GM23338 (cell line): ENCODE measurements at regions not wholly inside any gene's neighbourhood (a gene's known extent, or its start where the extent isn't known, plus 50 kb on each side); places are given as distances from the start of the nearest gene placed in this dataset.

Experiments
- ATAC-seq: fragments of 200-7000 bp; cut with Tn5 transposase; 3 replicates; pipeline ENCODE4 v1.9.1; 2020
- DNase-seq: peaks from one replicate; pipeline ENCODE4 v3.0.0-alpha.2; 2015; ENCODE audit warnings: low spot score
- H2AFZ ChIP-seq: fragments of 200-600 bp; sonication (generic); 2 replicates; pipeline ENCODE4 v1.8.0; 2016; ENCODE audit warnings: antibody characterized with exemption, mild to moderate bottlenecking, moderate library complexity
- H3F3A ChIP-seq: fragments of 200-600 bp; sonication (generic); replicated peaks from 2 replicates; pipeline ENCODE4 v1.8.0; 2017; ENCODE audit warnings: antibody characterized with exemption, mixed run types, low read depth
- H3K27ac ChIP-seq: fragments of 200-600 bp; sonication (generic); 2 replicates; pipeline ENCODE4 v1.6.1; 2016; ENCODE audit warnings: low read depth
- H3K27me3 ChIP-seq: fragments of 200-600 bp; sonication (generic); 2 replicates; pipeline ENCODE4 v1.8.0; 2016; ENCODE audit warnings: mild to moderate bottlenecking, mixed run types, moderate library complexity; ENCODE audit not compliant: insufficient read depth
- H3K36me3 ChIP-seq: fragments of 200-600 bp; sonication (generic); 2 replicates; pipeline ENCODE4 v1.8.0; 2016; ENCODE audit warnings: mild to moderate bottlenecking; ENCODE audit not compliant: insufficient read depth
- H3K4me1 ChIP-seq: fragments of 200-600 bp; sonication (generic); 2 replicates; pipeline ENCODE4 v1.8.0; 2016; ENCODE audit warnings: mild to moderate bottlenecking, moderate library complexity; ENCODE audit not compliant: insufficient read depth
- H3K4me2 ChIP-seq: fragments of 200-600 bp; sonication (generic); 2 replicates; pipeline ENCODE4 v1.7.1; 2017; ENCODE audit warnings: mixed run types
- H3K4me3 ChIP-seq: fragments of 200-600 bp; sonication (generic); 2 replicates; pipeline ENCODE4 v1.6.1; 2016; ENCODE audit warnings: mixed run types
- H3K79me2 ChIP-seq: fragments of 200-600 bp; sonication (generic); replicated peaks from 2 replicates; pipeline ENCODE4 v1.8.0; 2017; ENCODE audit warnings: mild to moderate bottlenecking; ENCODE audit not compliant: insufficient read depth
- H3K9me2 ChIP-seq: fragments of 200-600 bp; sonication (generic); 2 replicates; pipeline ENCODE4 v1.8.0; 2017; ENCODE audit not compliant: insufficient read depth
- H4K20me1 ChIP-seq: fragments of 200-600 bp; sonication (generic); replicated peaks from 2 replicates; pipeline ENCODE4 v1.8.0; 2017; ENCODE audit warnings: mild to moderate bottlenecking; ENCODE audit not compliant: insufficient read depth
- H3K27ac Mint-ChIP-seq: 2 replicates; pipeline ENCODE4 v1.8.0; 2020; ENCODE audit warnings: inconsistent platforms, mild to moderate bottlenecking, moderate library complexity, mixed read lengths
- H3K27me3 Mint-ChIP-seq: 3 replicates; pipeline ENCODE4 v1.8.0; 2022; ENCODE audit warnings: low read depth, mild to moderate bottlenecking, moderate library complexity, mixed read lengths, inconsistent platforms; ENCODE audit not compliant: insufficient read depth, poor library complexity
- H3K36me3 Mint-ChIP-seq: 3 replicates; pipeline ENCODE4 v1.8.0; 2021; ENCODE audit warnings: low read depth, mild to moderate bottlenecking, inconsistent platforms, moderate library complexity, mixed read lengths
- H3K4me1 Mint-ChIP-seq: 3 replicates; pipeline ENCODE4 v1.8.0; 2020; ENCODE audit warnings: mild to moderate bottlenecking, inconsistent platforms, mixed read lengths
- H3K4me3 Mint-ChIP-seq: 3 replicates; pipeline ENCODE4 v1.8.0; 2021; ENCODE audit warnings: moderate library complexity, mild to moderate bottlenecking, inconsistent platforms, mixed read lengths
- H3K9me3 Mint-ChIP-seq: 3 replicates; pipeline ENCODE4 v1.8.0; 2020; ENCODE audit warnings: moderate library complexity, mild to moderate bottlenecking, inconsistent platforms, mixed read lengths
- CREB1 ChIP-seq: fragments of 250-450 bp; sonication (Bioruptor Pico); IDR thresholded peaks from 2 replicates; pipeline ENCODE4 v1.5.0; 2020; ENCODE audit warnings: low read depth, mild to moderate bottlenecking, moderate library complexity
- EZH2 ChIP-seq: fragments of 200-600 bp; sonication (generic); IDR thresholded peaks from one replicate; pipeline ENCODE4 v1.8.0; 2017; ENCODE audit warnings: antibody characterized with exemption, mild to moderate bottlenecking, low read depth; ENCODE audit not compliant: unreplicated experiment
- POLR2AphosphoS5 ChIP-seq: IDR thresholded peaks from 2 replicates; pipeline ENCODE4 v1.6.1; 2016; ENCODE audit warnings: antibody characterized with exemption, low read depth
- ZNF114 ChIP-seq: fragments of 250-450 bp; sonication (Bioruptor Pico); IDR thresholded peaks from 2 replicates; pipeline ENCODE4 v1.5.0; 2020; ENCODE audit warnings: mild to moderate bottlenecking, moderate library complexity
- ZNF331 ChIP-seq: fragments of 250-450 bp; sonication (Bioruptor Pico); IDR thresholded peaks from 2 replicates; pipeline ENCODE4 v1.5.0; 2020; ENCODE audit warnings: low read depth, mild to moderate bottlenecking, moderate library complexity
- TF ChIP-seq, protein P1 (sequence below), 2 experiments: fragments of 200-600 bp in 1 of 2; sonication (generic) in 1 of 2; conservative IDR thresholded peaks; 2 replicates each; pipeline versions ENCODE4 v1.5.1 to v1.6.1; 2016 to 2017; ENCODE audit warnings: antibody characterized with exemption in 2 of 2, low read depth in 2 of 2, mild to moderate bottlenecking in 2 of 2, moderate library complexity in 1 of 2
- TF ChIP-seq, protein P2 (sequence below): IDR thresholded peaks from 2 replicates; pipeline ENCODE4 v1.6.1; 2016; ENCODE audit warnings: antibody characterized with exemption
- TF ChIP-seq, protein P3 (sequence below): fragments of 250-450 bp; sonication (Bioruptor Pico); IDR thresholded peaks from 2 replicates; pipeline ENCODE4 v1.5.0; 2020; ENCODE audit warnings: mild to moderate bottlenecking, moderate library complexity

DNA sequence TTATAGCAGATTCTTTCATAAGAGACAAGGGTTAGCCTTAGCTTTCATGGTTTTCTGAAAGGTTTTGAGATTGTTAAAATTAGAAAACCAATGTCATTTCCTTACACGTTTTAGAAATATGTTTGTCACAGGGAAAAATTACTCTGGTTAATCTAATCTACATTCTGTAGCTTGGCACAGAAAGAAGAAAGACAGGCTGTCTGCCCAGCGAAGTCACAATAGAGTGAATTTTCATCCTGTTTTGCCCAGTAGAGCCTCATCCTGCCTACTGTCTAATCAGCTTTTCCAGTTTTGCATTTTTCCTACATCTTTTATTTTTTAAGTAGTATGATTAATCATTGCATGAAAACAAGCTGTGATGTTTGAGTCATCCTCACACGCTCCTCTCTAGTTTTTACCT lies 688.8 kb downstream of the MTRR start:
- Histone ChIP-seq H2AFZ (no peak overlapping the region), H3K4me3 (no peak overlapping the region), H3K4me1 (no peaks in the 10 kb centered on the region), H3K79me2 (no peaks in the 10 kb centered on the region), H3K4me2 (no peak overlapping the region), H3K27ac (no peak overlapping the region), H3K27me3 (no peaks in the 10 kb centered on the region), H3F3A (no peaks in the 10 kb centered on the region), H3K9me2 (no peaks in the 10 kb centered on the region), H4K20me1 (no peaks in the 10 kb centered on the region), H3K36me3 (no peaks in the 10 kb centered on the region)
- peaks cover 3% of the 10 kb centered on the region; the same call in 1 of the 3 replicates for H3K36me3 Mint-ChIP-seq
- no peak overlapping the region for H3K4me3 Mint-ChIP-seq
- H3K9me3 Mint-ChIP-seq, result peaks cover 18% of the 10 kb centered on the region; the same call in 2 of the 3 replicates
- H3K4me1 Mint-ChIP-seq, result 0 out of 3 replicates have a peak, but pooled peaks cover 2% of the 10 kb centered on the region
- H3K27me3 Mint-ChIP-seq, result no peaks in the 10 kb centered on the region
- no peak for TF ChIP-seq EZH2
- TF ChIP-seq ZNF331 (CRISPR knock-in tag), result no peak
- TF ChIP-seq, protein P1, sequence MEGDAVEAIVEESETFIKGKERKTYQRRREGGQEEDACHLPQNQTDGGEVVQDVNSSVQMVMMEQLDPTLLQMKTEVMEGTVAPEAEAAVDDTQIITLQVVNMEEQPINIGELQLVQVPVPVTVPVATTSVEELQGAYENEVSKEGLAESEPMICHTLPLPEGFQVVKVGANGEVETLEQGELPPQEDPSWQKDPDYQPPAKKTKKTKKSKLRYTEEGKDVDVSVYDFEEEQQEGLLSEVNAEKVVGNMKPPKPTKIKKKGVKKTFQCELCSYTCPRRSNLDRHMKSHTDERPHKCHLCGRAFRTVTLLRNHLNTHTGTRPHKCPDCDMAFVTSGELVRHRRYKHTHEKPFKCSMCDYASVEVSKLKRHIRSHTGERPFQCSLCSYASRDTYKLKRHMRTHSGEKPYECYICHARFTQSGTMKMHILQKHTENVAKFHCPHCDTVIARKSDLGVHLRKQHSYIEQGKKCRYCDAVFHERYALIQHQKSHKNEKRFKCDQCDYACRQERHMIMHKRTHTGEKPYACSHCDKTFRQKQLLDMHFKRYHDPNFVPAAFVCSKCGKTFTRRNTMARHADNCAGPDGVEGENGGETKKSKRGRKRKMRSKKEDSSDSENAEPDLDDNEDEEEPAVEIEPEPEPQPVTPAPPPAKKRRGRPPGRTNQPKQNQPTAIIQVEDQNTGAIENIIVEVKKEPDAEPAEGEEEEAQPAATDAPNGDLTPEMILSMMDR (conservative IDR thresholded peaks at IDR 0.05; ENCODE audit: low read depth in 2 of 2), result no peak
- no peak for TF ChIP-seq CREB1
- TF ChIP-seq POLR2AphosphoS5, result no peak
- TF ChIP-seq, protein P2, sequence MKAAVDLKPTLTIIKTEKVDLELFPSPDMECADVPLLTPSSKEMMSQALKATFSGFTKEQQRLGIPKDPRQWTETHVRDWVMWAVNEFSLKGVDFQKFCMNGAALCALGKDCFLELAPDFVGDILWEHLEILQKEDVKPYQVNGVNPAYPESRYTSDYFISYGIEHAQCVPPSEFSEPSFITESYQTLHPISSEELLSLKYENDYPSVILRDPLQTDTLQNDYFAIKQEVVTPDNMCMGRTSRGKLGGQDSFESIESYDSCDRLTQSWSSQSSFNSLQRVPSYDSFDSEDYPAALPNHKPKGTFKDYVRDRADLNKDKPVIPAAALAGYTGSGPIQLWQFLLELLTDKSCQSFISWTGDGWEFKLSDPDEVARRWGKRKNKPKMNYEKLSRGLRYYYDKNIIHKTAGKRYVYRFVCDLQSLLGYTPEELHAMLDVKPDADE, result no peak
- TF ChIP-seq, protein P3, sequence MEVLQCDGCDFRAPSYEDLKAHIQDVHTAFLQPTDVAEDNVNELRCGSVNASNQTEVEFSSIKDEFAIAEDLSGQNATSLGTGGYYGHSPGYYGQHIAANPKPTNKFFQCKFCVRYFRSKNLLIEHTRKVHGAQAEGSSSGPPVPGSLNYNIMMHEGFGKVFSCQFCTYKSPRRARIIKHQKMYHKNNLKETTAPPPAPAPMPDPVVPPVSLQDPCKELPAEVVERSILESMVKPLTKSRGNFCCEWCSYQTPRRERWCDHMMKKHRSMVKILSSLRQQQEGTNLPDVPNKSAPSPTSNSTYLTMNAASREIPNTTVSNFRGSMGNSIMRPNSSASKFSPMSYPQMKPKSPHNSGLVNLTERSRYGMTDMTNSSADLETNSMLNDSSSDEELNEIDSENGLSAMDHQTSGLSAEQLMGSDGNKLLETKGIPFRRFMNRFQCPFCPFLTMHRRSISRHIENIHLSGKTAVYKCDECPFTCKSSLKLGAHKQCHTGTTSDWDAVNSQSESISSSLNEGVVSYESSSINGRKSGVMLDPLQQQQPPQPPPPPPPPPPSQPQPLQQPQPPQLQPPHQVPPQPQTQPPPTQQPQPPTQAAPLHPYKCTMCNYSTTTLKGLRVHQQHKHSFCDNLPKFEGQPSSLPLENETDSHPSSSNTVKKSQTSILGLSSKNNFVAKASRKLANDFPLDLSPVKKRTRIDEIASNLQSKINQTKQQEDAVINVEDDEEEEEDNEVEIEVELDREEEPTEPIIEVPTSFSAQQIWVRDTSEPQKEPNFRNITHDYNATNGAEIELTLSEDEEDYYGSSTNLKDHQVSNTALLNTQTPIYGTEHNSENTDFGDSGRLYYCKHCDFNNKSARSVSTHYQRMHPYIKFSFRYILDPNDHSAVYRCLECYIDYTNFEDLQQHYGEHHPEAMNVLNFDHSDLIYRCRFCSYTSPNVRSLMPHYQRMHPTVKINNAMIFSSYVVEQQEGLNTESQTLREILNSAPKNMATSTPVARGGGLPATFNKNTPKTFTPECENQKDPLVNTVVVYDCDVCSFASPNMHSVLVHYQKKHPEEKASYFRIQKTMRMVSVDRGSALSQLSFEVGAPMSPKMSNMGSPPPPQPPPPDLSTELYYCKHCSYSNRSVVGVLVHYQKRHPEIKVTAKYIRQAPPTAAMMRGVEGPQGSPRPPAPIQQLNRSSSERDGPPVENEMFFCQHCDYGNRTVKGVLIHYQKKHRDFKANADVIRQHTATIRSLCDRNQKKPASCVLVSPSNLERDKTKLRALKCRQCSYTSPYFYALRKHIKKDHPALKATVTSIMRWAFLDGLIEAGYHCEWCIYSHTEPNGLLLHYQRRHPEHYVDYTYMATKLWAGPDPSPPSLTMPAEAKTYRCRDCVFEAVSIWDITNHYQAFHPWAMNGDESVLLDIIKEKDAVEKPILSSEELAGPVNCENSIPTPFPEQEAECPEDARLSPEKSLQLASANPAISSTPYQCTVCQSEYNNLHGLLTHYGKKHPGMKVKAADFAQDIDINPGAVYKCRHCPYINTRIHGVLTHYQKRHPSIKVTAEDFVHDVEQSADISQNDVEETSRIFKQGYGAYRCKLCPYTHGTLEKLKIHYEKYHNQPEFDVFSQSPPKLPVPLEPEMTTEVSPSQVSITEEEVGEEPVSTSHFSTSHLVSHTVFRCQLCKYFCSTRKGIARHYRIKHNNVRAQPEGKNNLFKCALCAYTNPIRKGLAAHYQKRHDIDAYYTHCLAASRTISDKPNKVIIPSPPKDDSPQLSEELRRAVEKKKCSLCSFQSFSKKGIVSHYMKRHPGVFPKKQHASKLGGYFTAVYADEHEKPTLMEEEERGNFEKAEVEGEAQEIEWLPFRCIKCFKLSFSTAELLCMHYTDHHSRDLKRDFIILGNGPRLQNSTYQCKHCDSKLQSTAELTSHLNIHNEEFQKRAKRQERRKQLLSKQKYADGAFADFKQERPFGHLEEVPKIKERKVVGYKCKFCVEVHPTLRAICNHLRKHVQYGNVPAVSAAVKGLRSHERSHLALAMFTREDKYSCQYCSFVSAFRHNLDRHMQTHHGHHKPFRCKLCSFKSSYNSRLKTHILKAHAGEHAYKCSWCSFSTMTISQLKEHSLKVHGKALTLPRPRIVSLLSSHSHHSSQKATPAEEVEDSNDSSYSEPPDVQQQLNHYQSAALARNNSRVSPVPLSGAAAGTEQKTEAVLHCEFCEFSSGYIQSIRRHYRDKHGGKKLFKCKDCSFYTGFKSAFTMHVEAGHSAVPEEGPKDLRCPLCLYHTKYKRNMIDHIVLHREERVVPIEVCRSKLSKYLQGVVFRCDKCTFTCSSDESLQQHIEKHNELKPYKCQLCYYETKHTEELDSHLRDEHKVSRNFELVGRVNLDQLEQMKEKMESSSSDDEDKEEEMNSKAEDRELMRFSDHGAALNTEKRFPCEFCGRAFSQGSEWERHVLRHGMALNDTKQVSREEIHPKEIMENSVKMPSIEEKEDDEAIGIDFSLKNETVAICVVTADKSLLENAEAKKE (CRISPR knock-in tag), result no peak
- no peak for TF ChIP-seq ZNF114 (CRISPR knock-in tag)
- no peak for ATAC-seq
- H3K27ac Mint-ChIP-seq, result no peak overlapping the region
- no peak for DNase-seq
